Omental fat pad (tissue), 3 donors: ENCODE measurements at regions not wholly inside any gene's neighbourhood (a gene's known extent, or its start where the extent isn't known, plus 50 kb on each side); places are given as distances from the start of the nearest gene placed in this dataset.

Experiments used
- ATAC-seq: fragments of 150-250 bp; one replicate; pipeline ENCODE4 v1.9.1; 2016; ENCODE audit warnings: mild to moderate bottlenecking, moderate library complexity; ENCODE audit not compliant: low FRiP score
- DNase-seq: peaks from one replicate; pipeline ENCODE4 v3.0.0-alpha.2; 2019; ENCODE audit warnings: low spot score
- CTCF ChIP-seq, 3 donors: fragments of 450-650 bp; IDR thresholded peaks; one replicate each; pipeline ENCODE4 v1.5.1; 2016 to 2017; ENCODE audit warnings: antibody characterized with exemption in 3 of 3, mild to moderate bottlenecking in 3 of 3, moderate library complexity in 2 of 3

GRCh38 chr15:97168704-97169475 lies 791.6 kb upstream of the ARRDC4 start:
- no peak for TF ChIP-seq CTCF (IDR thresholded peaks at IDR 0.05)
- ATAC-seq, result no peak

GRCh38 chr15:97171556-97171955 lies 788.9 kb upstream of the ARRDC4 start:
- no peak for ATAC-seq
- no peak for TF ChIP-seq CTCF (IDR thresholded peaks at IDR 0.05)
- no peak for DNase-seq

More at GRCh38 chr15:97168704-97169475, 791.6 kb upstream of the ARRDC4 start:
- no peak for DNase-seq

- ATAC-seq, result no peak
- DNase-seq, result no peak
- no peak for TF ChIP-seq CTCF (IDR thresholded peaks at IDR 0.05)
Measured at GRCh38 chr15:97174886-97175540, 785.5 kb upstream of the ARRDC4 start.

- TF ChIP-seq CTCF (IDR thresholded peaks at IDR 0.05), result no peak
- no peak for ATAC-seq
- no peak for DNase-seq
Measured at GRCh38 chr15:97177151-97177577, 783.3 kb upstream of the ARRDC4 start.

GRCh38 chr15:97182581-97182980 lies 777.9 kb upstream of the ARRDC4 start:
- DNase-seq (no peak), ATAC-seq (no peak)
- no peak for TF ChIP-seq CTCF (IDR thresholded peaks at IDR 0.05)

GRCh38 chr15:97189162-97189780 lies 771.2 kb upstream of the ARRDC4 start:
- DNase-seq (no peak), ATAC-seq (peak; percentile 57)
- TF ChIP-seq CTCF (IDR thresholded peaks at IDR 0.05), result no peak
